ENCODE measurements at regions not wholly inside any gene's neighbourhood (a gene's known extent, or its start where the extent isn't known, plus 50 kb on each side); places are given as distances from the start of the nearest gene placed in this dataset.

DNA sequence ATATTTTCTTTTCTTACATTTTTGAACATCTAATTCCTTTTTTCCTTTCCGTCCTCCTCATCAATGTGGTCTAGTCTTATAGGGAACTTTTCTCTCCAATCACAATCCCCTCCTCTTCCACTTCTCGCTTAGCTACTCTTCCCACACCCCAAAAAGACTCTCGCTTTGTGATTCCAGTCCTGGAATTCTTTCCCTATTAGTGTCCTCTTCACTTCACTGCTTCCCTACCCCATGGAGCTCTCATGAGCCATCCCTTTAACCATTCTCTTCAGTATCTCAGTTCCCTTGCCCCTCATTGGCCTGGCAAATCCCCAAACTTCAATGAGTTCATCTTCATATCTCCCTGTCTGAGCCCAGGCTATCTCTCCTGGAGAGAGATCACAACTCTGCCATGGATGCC lies 55.3 kb upstream of the CEP85L start:
- TF ChIP-seq GABPA (IDR thresholded peaks at IDR 0.05; ENCODE audit: low read depth) (no peak), POLR2AphosphoS5 (IDR thresholded peaks at IDR 0.05; ENCODE audit: low read depth) (no peak)
- TF ChIP-seq, protein P1, sequence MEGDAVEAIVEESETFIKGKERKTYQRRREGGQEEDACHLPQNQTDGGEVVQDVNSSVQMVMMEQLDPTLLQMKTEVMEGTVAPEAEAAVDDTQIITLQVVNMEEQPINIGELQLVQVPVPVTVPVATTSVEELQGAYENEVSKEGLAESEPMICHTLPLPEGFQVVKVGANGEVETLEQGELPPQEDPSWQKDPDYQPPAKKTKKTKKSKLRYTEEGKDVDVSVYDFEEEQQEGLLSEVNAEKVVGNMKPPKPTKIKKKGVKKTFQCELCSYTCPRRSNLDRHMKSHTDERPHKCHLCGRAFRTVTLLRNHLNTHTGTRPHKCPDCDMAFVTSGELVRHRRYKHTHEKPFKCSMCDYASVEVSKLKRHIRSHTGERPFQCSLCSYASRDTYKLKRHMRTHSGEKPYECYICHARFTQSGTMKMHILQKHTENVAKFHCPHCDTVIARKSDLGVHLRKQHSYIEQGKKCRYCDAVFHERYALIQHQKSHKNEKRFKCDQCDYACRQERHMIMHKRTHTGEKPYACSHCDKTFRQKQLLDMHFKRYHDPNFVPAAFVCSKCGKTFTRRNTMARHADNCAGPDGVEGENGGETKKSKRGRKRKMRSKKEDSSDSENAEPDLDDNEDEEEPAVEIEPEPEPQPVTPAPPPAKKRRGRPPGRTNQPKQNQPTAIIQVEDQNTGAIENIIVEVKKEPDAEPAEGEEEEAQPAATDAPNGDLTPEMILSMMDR (IDR thresholded peaks at IDR 0.05; ENCODE audit: insufficient read depth, low read length), result no peak
- TF ChIP-seq, protein P2, sequence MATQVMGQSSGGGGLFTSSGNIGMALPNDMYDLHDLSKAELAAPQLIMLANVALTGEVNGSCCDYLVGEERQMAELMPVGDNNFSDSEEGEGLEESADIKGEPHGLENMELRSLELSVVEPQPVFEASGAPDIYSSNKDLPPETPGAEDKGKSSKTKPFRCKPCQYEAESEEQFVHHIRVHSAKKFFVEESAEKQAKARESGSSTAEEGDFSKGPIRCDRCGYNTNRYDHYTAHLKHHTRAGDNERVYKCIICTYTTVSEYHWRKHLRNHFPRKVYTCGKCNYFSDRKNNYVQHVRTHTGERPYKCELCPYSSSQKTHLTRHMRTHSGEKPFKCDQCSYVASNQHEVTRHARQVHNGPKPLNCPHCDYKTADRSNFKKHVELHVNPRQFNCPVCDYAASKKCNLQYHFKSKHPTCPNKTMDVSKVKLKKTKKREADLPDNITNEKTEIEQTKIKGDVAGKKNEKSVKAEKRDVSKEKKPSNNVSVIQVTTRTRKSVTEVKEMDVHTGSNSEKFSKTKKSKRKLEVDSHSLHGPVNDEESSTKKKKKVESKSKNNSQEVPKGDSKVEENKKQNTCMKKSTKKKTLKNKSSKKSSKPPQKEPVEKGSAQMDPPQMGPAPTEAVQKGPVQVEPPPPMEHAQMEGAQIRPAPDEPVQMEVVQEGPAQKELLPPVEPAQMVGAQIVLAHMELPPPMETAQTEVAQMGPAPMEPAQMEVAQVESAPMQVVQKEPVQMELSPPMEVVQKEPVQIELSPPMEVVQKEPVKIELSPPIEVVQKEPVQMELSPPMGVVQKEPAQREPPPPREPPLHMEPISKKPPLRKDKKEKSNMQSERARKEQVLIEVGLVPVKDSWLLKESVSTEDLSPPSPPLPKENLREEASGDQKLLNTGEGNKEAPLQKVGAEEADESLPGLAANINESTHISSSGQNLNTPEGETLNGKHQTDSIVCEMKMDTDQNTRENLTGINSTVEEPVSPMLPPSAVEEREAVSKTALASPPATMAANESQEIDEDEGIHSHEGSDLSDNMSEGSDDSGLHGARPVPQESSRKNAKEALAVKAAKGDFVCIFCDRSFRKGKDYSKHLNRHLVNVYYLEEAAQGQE (IDR thresholded peaks at IDR 0.05; ENCODE audit: insufficient replicate concordance, low read depth), result no peak

Measured in HL-60 (cell line).